Endothelial cell of umbilical vein (primary cell): ENCODE measurements at regions not wholly inside any gene's neighbourhood (a gene's known extent, or its start where the extent isn't known, plus 50 kb on each side); places are given as distances from the start of the nearest gene placed in this dataset.
A peak's percentile ranks its signal among the peaks of the same experiment; 100 is the strongest.

Experiments
- BruUV-seq: library from RNA; stranded (reverse); fragments of 400-500 nt; replicated peaks from 2 replicates; lab custom pipeline; 2021; lab: Mats Ljungman, UMichigan
- CTCF ChIA-PET: fragments of 300-600, 350-600 bp; sonication (Branson Sonifier 250); formaldehyde crosslinking; loops from one replicate; lab custom pipeline; 2021; ENCODE audit warnings: antibody characterized with exemption, inconsistent platforms; lab: Charles Lee
- POLR2A ChIA-PET: fragments of 300-600, 350-600 bp; sonication (Branson Sonifier 250); formaldehyde crosslinking; loops from one replicate; lab custom pipeline; 2021; ENCODE audit warnings: antibody characterized with exemption, inconsistent platforms; lab: Charles Lee
- DNase-seq: peaks from one replicate; pipeline ENCODE4 v3.0.0-alpha.2; 2011; ENCODE audit warnings: low read depth, low spot score
- FAIRE-seq: peaks from 2 replicates; lab custom pipeline; 2011; peaks lifted over from hg19 to GRCh38; lab: Jason Lieb, UNC
- H2AFZ ChIP-seq: 2 replicates; pipeline ENCODE4 v1.6.0; 2012; ENCODE audit warnings: low read depth, low read length, control low read depth, inconsistent platforms
- H3K27ac ChIP-seq: 2 replicates; pipeline ENCODE4 v1.5.1; 2011; ENCODE audit warnings: low read depth, mild to moderate bottlenecking, control low read depth, low read length, moderate library complexity; ENCODE audit not compliant: insufficient read depth
- H3K27me3 ChIP-seq, 2 experiments: 2 replicates each; pipeline versions ENCODE4 v1.6.0 to v1.6.1; 2011; ENCODE audit warnings: low read length in 2 of 2, mixed read lengths in 1 of 2; ENCODE audit not compliant: control insufficient read depth in 2 of 2, insufficient read depth in 2 of 2
- H3K36me3 ChIP-seq, 2 experiments: 2 replicates in 1 of 2; 3 replicates in 1 of 2; pipeline ENCODE4 v1.5.1; 2011; ENCODE audit warnings: low read length in 2 of 2, mild to moderate bottlenecking in 1 of 2, moderate library complexity in 1 of 2; ENCODE audit not compliant: control insufficient read depth in 2 of 2, insufficient read depth in 2 of 2; ENCODE audit errors: extremely low read depth in 1 of 2
- H3K4me1 ChIP-seq: 3 replicates; pipeline ENCODE4 v1.5.1; 2011; ENCODE audit warnings: mild to moderate bottlenecking, low read length; ENCODE audit not compliant: control insufficient read depth, insufficient read depth; ENCODE audit errors: extremely low read depth
- H3K4me2 ChIP-seq: 2 replicates; pipeline ENCODE4 v1.6.1; 2011; ENCODE audit warnings: low read length, control low read depth, mixed read lengths; ENCODE audit not compliant: insufficient read depth
- H3K4me3 ChIP-seq, 3 experiments: fragments of 200-600 bp in 1 of 3; sonication (generic), shearing (Covaris generic) in 1 of 3; replicated peaks in 1 of 3; 2 replicates each; pipeline ENCODE4 v1.5.1; 2011 to 2016; ENCODE audit warnings: control low read depth in 3 of 3, low read length in 3 of 3, mild to moderate bottlenecking in 2 of 3, inconsistent platforms in 1 of 3, low read depth in 1 of 3, moderate library complexity in 1 of 3; ENCODE audit not compliant: insufficient read depth in 1 of 3
- H3K79me2 ChIP-seq: 2 replicates; pipeline ENCODE4 v1.6.0; 2012; ENCODE audit warnings: low read length, inconsistent platforms; ENCODE audit not compliant: control insufficient read depth, insufficient read depth
- H3K9ac ChIP-seq: replicated peaks from 2 replicates; pipeline ENCODE3; 2011; ENCODE audit warnings: low read length, control low read depth; ENCODE audit not compliant: insufficient read depth; ENCODE audit errors: extremely low read depth
- H3K9me1 ChIP-seq: replicated peaks from 3 replicates; pipeline ENCODE4 v1.6.0; 2011; ENCODE audit warnings: mild to moderate bottlenecking, low read length; ENCODE audit not compliant: control insufficient read depth, insufficient read depth; ENCODE audit errors: extremely low read depth
- H3K9me3 ChIP-seq: replicated peaks from 2 replicates; pipeline ENCODE4 v1.5.1; 2012; ENCODE audit warnings: low read length, inconsistent platforms; ENCODE audit not compliant: control insufficient read depth, insufficient read depth
- H4K20me1 ChIP-seq: replicated peaks from 2 replicates; pipeline ENCODE3; 2011; ENCODE audit warnings: mild to moderate bottlenecking, low read length; ENCODE audit not compliant: control insufficient read depth, insufficient read depth; ENCODE audit errors: extremely low read depth
- CTCF ChIP-seq, 2 donors: IDR thresholded peaks; 1 replicate in 1 of 2; 2 replicates in 1 of 2; pipeline ENCODE4 v1.5.1; 2011; ENCODE audit warnings: low read length in 2 of 2, mild to moderate bottlenecking in 2 of 2, moderate library complexity in 2 of 2, control low read depth in 1 of 2, inconsistent platforms in 1 of 2, low read depth in 1 of 2; ENCODE audit not compliant: insufficient read depth in 1 of 2; ENCODE audit errors: extremely low read depth in 1 of 2
- EZH2 ChIP-seq: IDR thresholded peaks from 2 replicates; pipeline ENCODE4 v1.6.1; 2012; ENCODE audit warnings: borderline replicate concordance, low read depth, mild to moderate bottlenecking, moderate library complexity, low read length, inconsistent platforms; ENCODE audit not compliant: severe bottlenecking
- FOS ChIP-seq: IDR thresholded peaks from 2 replicates; pipeline ENCODE4 v1.6.1; 2011; ENCODE audit warnings: mild to moderate bottlenecking, low read length, moderate library complexity, borderline replicate concordance; ENCODE audit not compliant: insufficient read depth
- GATA2 ChIP-seq: IDR thresholded peaks from 2 replicates; pipeline ENCODE4 v1.7.0; 2011; ENCODE audit warnings: low read depth, mild to moderate bottlenecking, moderate library complexity, mixed read lengths, low read length; ENCODE audit not compliant: insufficient read length, insufficient read depth
- JUN ChIP-seq: IDR thresholded peaks from 2 replicates; pipeline ENCODE4 v1.6.1; 2011; ENCODE audit warnings: borderline replicate concordance, low read depth; ENCODE audit not compliant: insufficient read length, insufficient read depth
- MAX ChIP-seq: IDR thresholded peaks from 2 replicates; pipeline ENCODE4 v1.6.1; 2011; ENCODE audit not compliant: insufficient read depth, insufficient read length
- MYC ChIP-seq: IDR thresholded peaks from one replicate; pipeline ENCODE4 v1.6.1; 2011; ENCODE audit warnings: mild to moderate bottlenecking, low read depth, low read length
- POLR2A ChIP-seq: IDR thresholded peaks from 2 replicates; pipeline ENCODE4 v1.6.1; 2012; ENCODE audit warnings: low read depth, mild to moderate bottlenecking, control low read depth, low read length
- POLR2AphosphoS5 ChIP-seq: IDR thresholded peaks from 2 replicates; pipeline ENCODE4 v1.6.1; 2012; ENCODE audit warnings: low read depth, mild to moderate bottlenecking, control low read depth, low read length, moderate library complexity; ENCODE audit not compliant: insufficient read depth
- dilution Hi-C: fragments of 300-500 bp; cut with MboI; formaldehyde crosslinking; loops from one replicate; pipeline ENCODE4 v1.15.0; 2019; ENCODE audit warnings: low sequenced_read_pairs; ENCODE audit not compliant: extremely low pct_ligation_motif_present
- intact Hi-C: fragments of 100-400 bp; cut with micrococcal nuclease; formaldehyde crosslinking; loops from one replicate; pipeline ENCODE4 v1.10.0; 2022

GRCh38 chr4:136731025-136731424 is 801.3 kb downstream of the PCDH18 start:
- no TSS peak for BruUV-seq
- Histone ChIP-seq H3K4me2 (no peak overlapping the region), H2AFZ (no peak overlapping the region), H3K9me1 (peaks cover 2% of the 10 kb centered on the region), H4K20me1 (no peaks in the 10 kb centered on the region), H3K9me3 (no peaks in the 10 kb centered on the region), H3K36me3 (no peaks in the 10 kb centered on the region), H3K79me2 (no peaks in the 10 kb centered on the region), H3K4me1 (no peaks in the 10 kb centered on the region), H3K9ac (no peak overlapping the region), H3K4me3 (no peak overlapping the region), H3K27ac (no peak overlapping the region), H3K27me3 (no peaks in the 10 kb centered on the region)
- ChIA-PET CTCF (interaction anchor here (0.9 to 2.2 kb wide), 4 partner anchors 8 to 134 kb away, joined by 3 to 10 read pairs (median 4); no protein-coding TSS in a partner anchor), POLR2A (no interaction called here)
- intact Hi-C loops: no loop called here
- dilution Hi-C loops: no loop called here
- FAIRE-seq: no peak
- no peak for TF ChIP-seq GATA2
- TF ChIP-seq MAX: no peak
- no peak for TF ChIP-seq FOS
- no peak for TF ChIP-seq POLR2AphosphoS5
- no peak for TF ChIP-seq CTCF (IDR thresholded peaks at IDR 0.05; ENCODE audit: extremely low read depth in 1 of 2, insufficient read depth in 1 of 2, low read depth in 1 of 2, low read length in 2 of 2)
- TF ChIP-seq POLR2A: no peak
- no peak for TF ChIP-seq MYC
- TF ChIP-seq JUN: no peak
- no peak for TF ChIP-seq EZH2
- peak; percentile 63 for DNase-seq
